CD14-positive monocyte (primary cell): ENCODE measurements at regions not wholly inside any gene's neighbourhood (a gene's known extent, or its start where the extent isn't known, plus 50 kb on each side); places are given as distances from the start of the nearest gene placed in this dataset.

Experiments
- DNase-seq, 3 donors: peaks; one replicate each; pipeline ENCODE4 v3.0.0-alpha.2; 2011 to 2022
- H2AFZ ChIP-seq: 2 replicates; pipeline ENCODE4 v1.6.0; 2012; ENCODE audit warnings: mild to moderate bottlenecking, low read depth, low read length, inconsistent platforms; ENCODE audit not compliant: insufficient read depth, poor library complexity, severe bottlenecking
- H3K27ac ChIP-seq, 2 donors: 1 replicate in 1 of 2; 2 replicates in 1 of 2; pipeline ENCODE4 v1.5.1; 2012 to 2013; ENCODE audit warnings: low read length in 2 of 2, control low read depth in 1 of 2, inconsistent platforms in 1 of 2, low read depth in 1 of 2, mild to moderate bottlenecking in 1 of 2
- H3K27me3 ChIP-seq, 2 donors: one replicate each; pipeline versions ENCODE4 v1.6.0 to v1.6.1; 2011 to 2013; ENCODE audit warnings: low read length in 2 of 2; ENCODE audit not compliant: control insufficient read depth in 2 of 2, insufficient read depth in 2 of 2
- H3K36me3 ChIP-seq, 2 donors: replicated peaks in 1 of 2; 1 replicate in 1 of 2; 2 replicates in 1 of 2; pipeline versions ENCODE4 v1.5.1 to v1.6.1; 2012 to 2013; ENCODE audit warnings: low read length in 2 of 2, control low read depth in 1 of 2, inconsistent platforms in 1 of 2, mild to moderate bottlenecking in 1 of 2; ENCODE audit not compliant: insufficient read depth in 2 of 2, control insufficient read depth in 1 of 2
- H3K4me1 ChIP-seq, 2 donors: 1 replicate in 1 of 2; 2 replicates in 1 of 2; pipeline versions ENCODE4 v1.5.1 to v1.6.1; 2012 to 2013; ENCODE audit warnings: low read length in 2 of 2, control low read depth in 1 of 2, inconsistent platforms in 1 of 2, mild to moderate bottlenecking in 1 of 2, moderate library complexity in 1 of 2; ENCODE audit not compliant: insufficient read depth in 2 of 2, control insufficient read depth in 1 of 2
- H3K4me2 ChIP-seq: replicated peaks from 2 replicates; pipeline ENCODE3; 2012; ENCODE audit warnings: low read length, moderate library complexity, mild to moderate bottlenecking; ENCODE audit not compliant: poor library complexity, severe bottlenecking; ENCODE audit errors: extremely low read depth
- H3K4me3 ChIP-seq, 3 experiments: fragments of 200-600 bp in 1 of 3; sonication (generic) in 1 of 3; replicated peaks in 1 of 3; 1 replicate in 2 of 3; 2 replicates in 1 of 3; pipeline ENCODE4 v1.5.1; 2011 to 2013; ENCODE audit warnings: low read length in 3 of 3, mild to moderate bottlenecking in 3 of 3, control low read depth in 2 of 3, low read depth in 2 of 3, inconsistent platforms in 1 of 3, moderate library complexity in 1 of 3
- H3K79me2 ChIP-seq: 2 replicates; pipeline ENCODE4 v1.6.0; 2012; ENCODE audit warnings: mild to moderate bottlenecking, control low read depth, inconsistent platforms, low read length, moderate library complexity; ENCODE audit not compliant: insufficient read depth
- H3K9ac ChIP-seq: 2 replicates; pipeline ENCODE4 v1.6.0; 2017; ENCODE audit warnings: low read length, mild to moderate bottlenecking; ENCODE audit not compliant: insufficient read depth, poor library complexity, severe bottlenecking
- H3K9me3 ChIP-seq, 2 donors: replicated peaks in 1 of 2; 1 replicate in 1 of 2; 2 replicates in 1 of 2; pipeline versions ENCODE4 v1.5.1 to v1.6.1; 2012 to 2013; ENCODE audit warnings: low read length in 2 of 2, control low read depth in 1 of 2; ENCODE audit not compliant: control insufficient read depth in 1 of 2, insufficient read depth in 1 of 2
- H4K20me1 ChIP-seq: 2 replicates; pipeline ENCODE4 v1.6.0; 2012; ENCODE audit warnings: mild to moderate bottlenecking, low read length, control low read depth, moderate library complexity; ENCODE audit not compliant: insufficient read depth
- H3K27ac Mint-ChIP-seq, 7 donors: one replicate each; pipeline ENCODE4 v1.8.0; 2020; ENCODE audit warnings: mild to moderate bottlenecking in 7 of 7, mixed read lengths in 7 of 7, moderate library complexity in 6 of 7, inconsistent platforms in 2 of 7
- H3K27me3 Mint-ChIP-seq, 3 donors: one replicate each; pipeline ENCODE4 v1.8.0; 2021 to 2022; ENCODE audit warnings: low read depth in 3 of 3, mild to moderate bottlenecking in 3 of 3, mixed read lengths in 3 of 3, moderate library complexity in 3 of 3, inconsistent platforms in 1 of 3
- H3K36me3 Mint-ChIP-seq, 2 donors: one replicate each; pipeline ENCODE4 v1.8.0; 2020; ENCODE audit warnings: mixed read lengths in 2 of 2, inconsistent platforms in 1 of 2, mild to moderate bottlenecking in 1 of 2
- H3K4me1 Mint-ChIP-seq: one replicate; pipeline ENCODE4 v1.8.0; 2020; ENCODE audit warnings: mild to moderate bottlenecking, mixed read lengths
- H3K4me3 Mint-ChIP-seq, 2 donors: one replicate each; pipeline ENCODE4 v1.8.0; 2020; ENCODE audit warnings: mild to moderate bottlenecking in 2 of 2, mixed read lengths in 2 of 2, moderate library complexity in 1 of 2
- H3K9me3 Mint-ChIP-seq, 7 donors: one replicate each; pipeline ENCODE4 v1.8.0; 2020 to 2022; ENCODE audit warnings: mixed read lengths in 7 of 7, mild to moderate bottlenecking in 6 of 7, moderate library complexity in 6 of 7, inconsistent platforms in 2 of 7
- WGBS: methylation state at CpG from one replicate; pipeline ENCODE4 v1.1.5; 2013; ENCODE audit warnings: missing lambda C conversion rate; ENCODE audit not compliant: insufficient coverage; 5-methylcytosine and 5-hydroxymethylcytosine counted together
- intact Hi-C, 2 donors: fragments of 100-400 bp; cut with micrococcal nuclease; formaldehyde crosslinking; loops; one replicate each; pipeline versions ENCODE4 v1.15.0 to v1.15.1; 2023
- TF ChIP-seq, protein P1 (sequence below): fragments of 200-600 bp; IDR thresholded peaks from one replicate; pipeline ENCODE4 v1.8.0; 2022; ENCODE audit warnings: antibody characterized with exemption, mild to moderate bottlenecking

DNA sequence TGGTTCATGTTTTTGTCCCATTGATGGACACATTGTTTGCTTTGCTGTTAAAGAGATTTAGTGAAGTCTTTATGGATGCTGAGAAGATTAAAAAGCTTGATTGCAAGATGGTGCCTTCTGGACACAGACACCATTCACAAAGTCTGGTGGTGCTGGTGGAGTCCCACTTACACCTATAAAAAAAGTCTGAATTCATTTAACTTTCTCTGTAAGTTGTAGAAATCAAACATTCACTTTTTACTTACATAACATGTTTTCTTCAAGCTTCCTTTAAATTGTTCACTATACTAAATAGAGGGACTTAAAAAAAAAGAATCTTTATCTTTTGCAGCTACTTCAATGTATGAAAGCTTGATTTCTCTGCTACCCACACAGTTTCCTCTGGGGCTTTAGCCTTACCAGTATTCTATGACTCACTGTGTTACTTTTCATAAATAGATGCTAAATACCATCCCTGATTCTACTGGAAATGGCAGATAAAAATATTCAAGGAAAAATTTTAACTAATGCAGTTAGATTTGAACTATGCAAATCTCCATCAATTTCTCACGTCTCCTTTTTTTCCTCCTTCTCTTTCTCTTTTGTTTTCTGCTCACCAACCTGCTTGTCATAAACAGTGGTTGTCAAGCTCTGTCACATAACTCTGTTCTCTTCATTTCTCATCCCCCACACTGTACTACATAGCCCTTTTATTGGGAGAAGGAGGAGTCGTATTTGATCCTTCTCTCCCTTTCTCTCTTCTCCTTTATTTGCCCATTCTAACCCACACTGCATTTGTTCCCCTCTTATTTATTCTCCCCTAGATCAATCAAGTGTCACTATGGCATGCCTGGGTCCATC, 89.7 kb downstream of the FAM76B start:
- no peak overlapping the region for H3K27ac ChIP-seq
- H3K79me2 ChIP-seq: no peaks in the 10 kb centered on the region
- H3K4me3 ChIP-seq: no peak overlapping the region
- TF ChIP-seq, protein P1, sequence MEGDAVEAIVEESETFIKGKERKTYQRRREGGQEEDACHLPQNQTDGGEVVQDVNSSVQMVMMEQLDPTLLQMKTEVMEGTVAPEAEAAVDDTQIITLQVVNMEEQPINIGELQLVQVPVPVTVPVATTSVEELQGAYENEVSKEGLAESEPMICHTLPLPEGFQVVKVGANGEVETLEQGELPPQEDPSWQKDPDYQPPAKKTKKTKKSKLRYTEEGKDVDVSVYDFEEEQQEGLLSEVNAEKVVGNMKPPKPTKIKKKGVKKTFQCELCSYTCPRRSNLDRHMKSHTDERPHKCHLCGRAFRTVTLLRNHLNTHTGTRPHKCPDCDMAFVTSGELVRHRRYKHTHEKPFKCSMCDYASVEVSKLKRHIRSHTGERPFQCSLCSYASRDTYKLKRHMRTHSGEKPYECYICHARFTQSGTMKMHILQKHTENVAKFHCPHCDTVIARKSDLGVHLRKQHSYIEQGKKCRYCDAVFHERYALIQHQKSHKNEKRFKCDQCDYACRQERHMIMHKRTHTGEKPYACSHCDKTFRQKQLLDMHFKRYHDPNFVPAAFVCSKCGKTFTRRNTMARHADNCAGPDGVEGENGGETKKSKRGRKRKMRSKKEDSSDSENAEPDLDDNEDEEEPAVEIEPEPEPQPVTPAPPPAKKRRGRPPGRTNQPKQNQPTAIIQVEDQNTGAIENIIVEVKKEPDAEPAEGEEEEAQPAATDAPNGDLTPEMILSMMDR: no peak
- H2AFZ ChIP-seq: peak overlapping the region; percentile 4
- DNase-seq: no peak
- H3K4me3 Mint-ChIP-seq: no peak overlapping the region
- H3K36me3 ChIP-seq: no peaks in the 10 kb centered on the region
- no peak overlapping the region for H3K9ac ChIP-seq
- H3K9me3 ChIP-seq: no peaks in the 10 kb centered on the region
- H4K20me1 ChIP-seq: no peaks in the 10 kb centered on the region
- no peaks in the 10 kb centered on the region for H3K36me3 Mint-ChIP-seq
- H3K27me3 ChIP-seq: no peaks in the 10 kb centered on the region
- H3K27me3 Mint-ChIP-seq: peaks cover 0 to 5% (median 0%) of the 10 kb centered on the region in 3 donors
- intact Hi-C loops: loop anchor here in 1 of 2 donors (10.0 kb wide), 1 partner anchor 625 kb away; no protein-coding TSS in a partner anchor
- H3K27ac Mint-ChIP-seq: peak overlapping the region in 1 of 7 donors; percentile 49
- H3K4me1 Mint-ChIP-seq: peaks cover 27% of the 10 kb centered on the region
- no CpG with 5 or more reads among the region's 2 CpGs for WGBS
- no peak overlapping the region for H3K4me2 ChIP-seq
- peaks cover 17% of the 10 kb centered on the region in 2 donors for H3K4me1 ChIP-seq
- no peaks in the 10 kb centered on the region for H3K9me3 Mint-ChIP-seq

- H3K9ac ChIP-seq: no peak overlapping the region
- H3K27ac ChIP-seq: no peak overlapping the region
- intact Hi-C loops: no loop called here
- no peak overlapping the region for H2AFZ ChIP-seq
- Mint-ChIP-seq H3K27me3 (peaks cover 0 to 5% (median 0%) of the 10 kb centered on the region in 3 donors), H3K4me1 (peaks cover 27% of the 10 kb centered on the region), H3K9me3 (no peaks in the 10 kb centered on the region), H3K4me3 (no peak overlapping the region), H3K27ac (peak overlapping the region in 2 of 7 donors; percentile 0 to 21), H3K36me3 (no peaks in the 10 kb centered on the region)
- no peaks in the 10 kb centered on the region for H3K36me3 ChIP-seq
- 0% methylated on average over 1 of the region's 4 CpGs for WGBS
- H3K27me3 ChIP-seq: no peaks in the 10 kb centered on the region
- no peaks in the 10 kb centered on the region for H3K79me2 ChIP-seq
- DNase-seq: peak in 1 of 3 donors; percentile 48
- H4K20me1 ChIP-seq: no peaks in the 10 kb centered on the region
- H3K9me3 ChIP-seq: no peaks in the 10 kb centered on the region
- TF ChIP-seq, protein P1: no peak
- H3K4me3 ChIP-seq: no peak overlapping the region
- H3K4me1 ChIP-seq: peaks cover 17% of the 10 kb centered on the region in 2 donors
- no peak overlapping the region for H3K4me2 ChIP-seq
These were observed 90.7 kb downstream of the FAM76B start for GRCh38 chr11:95698676-95699557.
